Stimulated activated CD4-positive, alpha-beta T cell treated with anti-CD3 and anti-CD28 coated beads, Interleukin-15, amount 100 ng/mL, for 24 hours (primary cell): ENCODE measurements at regions not wholly inside any gene's neighbourhood (a gene's known extent, or its start where the extent isn't known, plus 50 kb on each side); places are given as distances from the start of the nearest gene placed in this dataset.
"Not testable (repeated sequence)": the region's sequence is repeated elsewhere in the genome, so short reads cannot be mapped to it uniquely, and the experiment has no call there.

Source experiments
- DNase-seq: peaks from one replicate; pipeline ENCODE4 v3.0.0-alpha.2; 2020

DNA sequence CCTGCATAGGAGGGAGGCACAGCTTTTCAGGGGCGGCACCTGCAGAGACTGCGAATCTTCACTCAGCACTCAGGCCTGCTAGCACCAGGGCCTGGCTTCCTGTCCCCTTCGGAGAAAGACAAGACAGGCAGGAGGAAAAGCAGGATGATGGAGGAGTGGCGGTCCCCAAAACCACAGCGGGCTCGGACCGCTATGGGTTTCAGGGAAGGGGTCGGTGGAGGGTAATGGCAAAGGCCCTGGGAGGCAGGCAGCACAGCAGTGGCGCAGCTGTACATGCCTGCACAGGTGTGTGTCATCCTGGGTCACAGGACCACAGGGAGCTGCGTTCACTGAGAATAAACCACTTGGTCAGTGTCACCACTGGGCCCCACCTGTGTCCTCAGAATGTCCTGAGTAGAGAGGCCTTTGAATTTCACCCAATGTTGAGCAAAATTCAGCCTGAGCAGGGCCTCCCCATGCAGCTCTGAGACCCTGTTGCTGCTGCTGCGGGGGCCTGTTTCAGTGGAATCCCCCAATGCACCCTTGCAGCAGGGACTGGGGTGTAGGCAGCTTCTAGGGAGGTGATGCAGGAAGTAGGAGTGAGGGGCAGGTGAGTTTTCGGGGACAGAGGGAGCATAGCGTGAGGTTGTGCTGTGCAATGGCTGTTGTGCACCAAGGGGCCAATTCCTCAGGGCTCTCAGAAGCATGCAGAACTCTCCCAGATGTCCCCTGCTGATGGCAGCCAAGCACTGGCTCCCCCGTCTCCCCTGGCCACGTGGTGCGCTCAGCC, 90.6 kb upstream of the PPP2R2D start:
- no peak for DNase-seq

DNA sequence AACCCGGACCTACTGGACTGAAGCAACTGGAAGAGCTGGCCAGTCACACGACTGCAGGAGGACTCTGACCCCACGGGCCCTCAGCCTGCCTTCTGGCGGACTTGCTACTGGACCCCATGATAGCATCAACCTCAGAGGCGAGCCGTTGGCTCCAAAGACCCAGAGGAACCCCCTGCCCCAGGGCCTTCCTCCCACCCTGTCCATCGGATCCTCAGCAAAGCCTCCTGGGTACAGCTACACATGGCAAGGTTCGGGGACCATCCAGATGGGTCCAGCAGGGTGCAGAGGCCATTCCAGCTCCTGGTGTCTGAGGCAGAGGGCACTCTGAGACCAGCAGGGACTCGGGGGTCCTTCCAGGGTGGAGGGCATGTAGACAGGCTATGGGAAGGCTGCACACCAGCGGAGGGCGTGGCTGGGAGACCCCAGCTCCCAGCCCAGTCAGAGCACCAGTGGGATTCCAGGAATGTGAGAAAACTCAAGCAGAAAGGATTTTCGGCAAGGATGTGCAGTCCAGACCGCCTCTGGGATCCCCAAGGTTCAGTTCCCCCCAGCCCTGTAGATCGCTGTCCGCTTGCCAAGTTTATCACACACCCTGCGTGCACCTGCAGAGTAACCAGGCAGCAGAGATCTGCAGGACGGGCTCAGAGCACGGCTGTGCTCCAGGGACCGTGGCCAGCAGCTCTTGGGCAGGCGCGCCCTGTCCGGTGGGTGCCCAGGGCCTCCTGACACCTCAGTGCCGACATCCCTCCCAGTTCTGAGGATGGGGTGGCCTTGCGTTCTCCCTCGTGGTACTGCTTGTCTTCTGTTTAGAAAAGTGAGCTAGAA, 89.8 kb upstream of the PPP2R2D start:
- no peak for DNase-seq

DNA sequence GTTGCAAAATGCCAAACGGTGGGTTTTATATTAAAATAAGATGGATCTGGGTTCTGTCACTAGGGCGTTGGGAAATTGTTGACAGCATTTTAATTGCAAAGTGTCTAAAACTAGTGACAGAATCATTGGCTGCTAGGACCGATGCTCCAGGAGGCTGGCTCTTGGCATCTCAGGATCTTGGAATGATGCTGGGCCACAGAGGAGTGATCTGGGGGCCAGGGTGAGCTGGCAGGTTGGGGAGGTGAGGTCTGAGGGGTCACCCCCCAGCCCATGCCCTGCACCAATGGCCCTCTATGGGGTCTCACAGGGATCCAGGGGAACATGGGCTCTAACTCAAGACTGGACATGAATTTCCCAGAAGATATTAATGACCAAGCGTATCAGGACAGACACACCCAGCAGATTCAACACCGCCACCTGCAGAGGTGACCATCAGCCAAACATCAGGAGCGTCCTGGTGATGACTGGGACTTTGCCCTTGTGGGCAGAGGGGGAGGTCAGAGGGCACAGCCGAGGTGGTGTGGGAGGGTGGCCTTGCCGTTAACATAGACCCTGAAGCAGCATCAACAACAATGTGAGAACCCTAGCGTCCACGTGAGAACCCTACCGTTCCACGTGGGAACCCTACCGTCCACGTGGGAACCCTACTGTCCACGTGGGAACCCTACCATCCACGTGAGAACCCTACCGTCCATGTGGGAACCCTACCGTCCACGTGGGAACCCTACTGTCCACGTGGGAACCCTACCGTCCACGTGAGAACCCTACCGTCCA, 89.0 kb upstream of the PPP2R2D start:
- DNase-seq = no peak

DNA sequence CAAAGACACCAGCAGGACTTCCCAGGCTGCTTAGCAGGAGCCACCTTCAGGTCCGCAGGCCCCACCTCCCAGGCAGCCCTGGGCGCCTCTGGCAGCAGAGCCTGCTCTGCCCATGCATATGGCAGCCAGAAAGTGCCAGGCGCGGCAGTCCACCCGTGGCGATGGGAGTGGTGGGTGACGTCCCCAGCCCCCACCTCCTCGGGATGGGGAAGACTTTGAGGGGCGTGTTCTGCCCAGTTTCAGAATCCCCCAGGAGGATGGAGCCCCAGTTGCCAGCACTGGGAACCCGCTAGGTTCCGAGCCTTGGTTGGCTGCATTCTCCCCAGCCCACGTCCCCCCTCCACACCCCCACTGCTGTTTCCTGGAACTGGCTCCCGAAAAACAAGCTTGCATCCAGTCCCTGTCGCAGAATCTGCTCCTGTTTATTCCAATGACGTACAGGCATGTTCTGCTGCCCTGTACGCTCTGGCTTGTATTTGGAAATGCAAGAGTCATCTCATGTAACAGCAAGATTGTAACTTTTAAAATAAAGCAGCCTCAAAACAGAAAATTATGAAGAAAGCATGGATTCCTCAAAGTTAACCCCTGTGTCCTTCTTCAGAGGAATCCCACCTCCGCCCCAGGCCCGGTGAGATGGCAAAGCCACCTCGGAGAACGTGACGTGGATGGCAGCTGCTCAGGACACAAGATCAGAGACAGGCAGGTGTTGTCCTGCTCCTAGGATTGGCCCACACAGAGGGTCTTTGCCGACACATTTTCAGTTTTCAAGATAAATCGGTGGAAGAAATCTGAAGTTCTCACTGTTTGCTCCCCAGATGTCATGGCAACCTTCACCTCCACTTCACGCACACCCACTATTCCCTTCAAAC, 87.8 kb upstream of the PPP2R2D start:
- no peak for DNase-seq

DNA sequence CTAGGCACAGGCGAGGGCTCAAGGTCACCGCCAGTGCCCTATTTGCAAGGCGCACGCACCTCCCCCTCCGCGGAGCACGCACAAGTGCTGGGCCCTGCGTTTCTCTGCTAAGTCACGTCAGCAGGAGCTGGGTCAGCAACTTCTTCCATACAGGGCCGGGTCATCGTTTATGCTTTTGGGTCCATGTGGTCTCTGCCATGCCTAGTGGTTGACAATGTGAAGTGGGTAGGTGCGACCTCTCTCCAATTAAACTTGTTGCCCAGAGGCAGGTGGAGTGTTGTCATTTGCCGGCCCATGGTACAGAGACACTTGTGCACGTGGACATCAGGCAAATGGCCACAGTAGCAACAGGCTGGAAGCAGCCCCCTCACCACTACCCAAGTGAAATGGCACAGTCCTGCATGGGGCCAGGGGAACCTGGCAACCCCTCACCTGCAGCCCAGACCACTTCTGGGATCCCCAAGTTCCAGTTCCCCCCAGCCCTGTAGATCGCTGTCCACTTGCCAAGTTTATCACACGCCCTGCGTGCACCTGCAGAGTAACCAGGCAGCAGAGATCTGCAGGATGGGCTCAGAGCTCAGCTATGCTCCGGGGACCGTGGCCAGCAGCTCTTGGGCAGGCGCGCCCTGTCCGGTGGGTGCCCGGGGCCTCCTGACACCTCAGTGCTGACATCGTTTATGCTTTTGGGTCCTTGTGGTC, 86.1 kb upstream of the PPP2R2D start:
- no peak for DNase-seq

DNA sequence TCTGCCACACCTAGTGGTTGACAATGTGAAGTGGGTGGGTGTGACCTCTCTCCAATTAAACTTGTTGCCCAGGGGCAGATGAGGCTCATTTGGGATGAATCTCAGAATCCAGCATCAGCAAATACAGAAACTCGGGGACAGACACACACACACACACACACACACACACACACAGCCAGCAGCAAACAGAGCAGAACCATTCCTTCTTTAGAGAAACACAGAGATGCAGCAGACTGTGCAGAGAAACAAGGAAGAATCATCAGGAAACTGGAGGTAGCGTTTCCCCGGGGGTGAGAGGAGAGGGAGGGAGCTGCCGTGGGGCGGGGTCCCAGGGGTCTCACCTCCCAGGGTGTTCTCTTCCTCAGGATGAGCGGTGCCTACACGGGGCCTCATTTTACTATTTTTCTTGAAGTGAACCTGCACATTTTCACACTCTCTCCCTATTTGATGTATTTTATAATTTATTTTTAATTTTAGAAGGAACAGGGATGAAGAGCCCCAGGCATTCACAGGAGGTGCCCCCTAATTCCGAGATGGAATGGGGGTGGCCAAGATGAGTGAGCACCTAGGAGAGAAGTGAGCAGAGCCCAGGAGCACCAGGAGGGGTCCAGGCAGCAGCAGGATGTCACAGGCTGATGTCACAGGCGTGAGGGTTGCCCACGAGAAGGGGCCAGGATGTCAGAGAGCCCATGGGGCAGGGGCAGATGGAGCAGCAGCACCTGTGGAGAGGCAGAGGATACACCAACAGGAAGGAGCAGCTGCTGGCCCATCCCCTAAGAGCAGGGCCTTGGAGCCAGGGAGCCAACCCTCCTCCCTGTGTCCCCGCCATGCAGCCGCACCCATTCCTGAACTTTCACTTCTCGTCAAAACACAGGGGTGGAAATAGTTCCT, 85.3 kb upstream of the PPP2R2D start:
- no peak for DNase-seq

DNA sequence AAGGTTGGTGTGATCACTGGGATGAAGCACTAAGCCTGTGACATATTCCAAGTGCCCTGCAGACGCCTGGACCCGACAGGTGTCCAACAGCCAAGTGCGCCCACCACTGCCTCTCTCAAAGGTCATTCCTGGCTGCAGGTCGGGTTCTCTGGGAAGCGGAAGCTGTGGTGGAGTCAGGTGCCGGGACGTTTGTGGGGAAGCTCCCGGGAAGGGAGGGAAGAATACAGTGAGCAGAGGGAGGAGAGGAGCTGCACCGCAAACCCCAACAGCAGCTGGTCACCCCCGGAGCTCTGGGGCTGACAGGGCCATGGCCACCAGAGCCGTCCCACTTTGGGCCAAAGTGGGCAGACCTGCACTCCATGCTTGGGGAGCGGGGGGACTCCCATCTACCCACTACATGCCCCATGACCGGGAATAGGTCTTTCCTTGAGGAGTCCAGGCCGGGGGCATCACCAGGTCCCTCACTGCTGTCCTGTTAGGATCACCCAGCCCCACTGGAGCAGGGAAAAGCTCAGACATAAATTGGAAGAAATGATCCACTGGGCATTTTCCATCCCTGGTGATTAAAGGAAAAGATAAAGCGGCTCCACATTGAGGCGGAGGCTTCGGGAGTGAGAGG, 84.5 kb upstream of the PPP2R2D start:
- DNase-seq = no peak

DNA sequence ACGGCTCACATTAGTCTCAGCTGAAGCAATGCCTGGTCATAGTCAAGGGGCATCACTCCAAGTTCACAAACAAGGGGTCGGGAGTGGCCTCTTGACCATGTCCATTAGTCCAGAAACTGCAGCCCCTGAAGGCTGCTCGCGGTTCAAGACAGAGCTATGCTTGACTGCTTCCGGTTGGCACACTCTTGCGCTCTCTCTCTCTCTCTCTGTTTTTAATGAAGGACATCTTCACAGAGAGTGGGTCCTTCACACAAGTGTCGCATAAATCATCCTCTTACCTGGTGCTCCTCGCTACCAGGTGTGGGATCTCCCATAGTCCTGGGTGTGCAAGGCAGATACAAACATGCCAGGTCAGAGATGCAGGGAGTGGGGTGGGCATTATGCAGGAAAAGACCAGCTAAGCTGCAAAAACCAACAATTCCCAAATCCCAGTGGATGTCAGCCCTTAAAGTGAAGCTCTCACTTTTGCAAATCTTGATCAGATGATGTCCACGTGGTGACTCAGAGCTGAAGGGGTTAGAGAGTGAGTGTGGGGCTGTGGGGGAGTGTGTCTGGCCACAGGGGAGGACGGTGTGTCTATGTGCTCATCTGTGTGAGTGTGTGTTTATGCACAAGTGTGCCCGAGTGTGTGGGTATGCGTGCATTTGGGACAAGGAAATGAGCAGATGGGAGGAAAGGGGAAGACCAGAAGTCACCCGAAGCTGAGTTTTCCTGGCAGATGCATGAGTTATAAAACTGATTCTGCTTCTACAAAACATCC, 83.7 kb upstream of the PPP2R2D start:
- no peak for DNase-seq

DNA sequence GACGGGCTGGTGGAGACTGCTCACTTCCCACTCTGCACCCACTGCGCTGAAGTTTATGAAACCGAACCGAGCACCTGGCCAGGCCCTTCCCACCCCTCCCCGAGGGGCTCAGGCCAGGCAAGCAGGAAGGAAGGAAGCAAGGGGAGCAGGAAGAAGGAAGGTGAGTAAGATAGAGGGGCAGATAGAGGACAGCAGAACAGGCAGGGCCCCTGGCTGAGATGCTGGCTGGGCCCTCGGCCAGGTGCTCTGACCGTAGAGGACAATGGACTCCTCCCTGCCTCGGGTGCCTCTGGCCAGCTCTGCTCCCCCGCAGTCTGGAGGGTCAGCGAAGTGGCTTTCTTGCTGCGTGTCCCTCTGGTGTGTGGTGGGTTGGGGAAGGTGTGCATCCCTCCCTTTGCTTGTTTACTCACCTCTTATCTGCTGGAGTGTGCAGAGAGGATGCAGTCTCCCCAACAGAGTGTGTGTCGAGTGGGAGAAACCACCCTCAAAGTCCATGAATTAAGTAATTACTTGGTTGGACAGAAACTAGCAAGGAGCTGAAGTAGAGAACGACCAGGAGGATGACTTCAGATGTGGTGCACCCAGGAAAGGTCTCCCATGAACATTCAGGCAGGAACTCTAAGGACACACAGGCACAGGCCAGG, 82.8 kb upstream of the PPP2R2D start:
- no peak for DNase-seq

DNA sequence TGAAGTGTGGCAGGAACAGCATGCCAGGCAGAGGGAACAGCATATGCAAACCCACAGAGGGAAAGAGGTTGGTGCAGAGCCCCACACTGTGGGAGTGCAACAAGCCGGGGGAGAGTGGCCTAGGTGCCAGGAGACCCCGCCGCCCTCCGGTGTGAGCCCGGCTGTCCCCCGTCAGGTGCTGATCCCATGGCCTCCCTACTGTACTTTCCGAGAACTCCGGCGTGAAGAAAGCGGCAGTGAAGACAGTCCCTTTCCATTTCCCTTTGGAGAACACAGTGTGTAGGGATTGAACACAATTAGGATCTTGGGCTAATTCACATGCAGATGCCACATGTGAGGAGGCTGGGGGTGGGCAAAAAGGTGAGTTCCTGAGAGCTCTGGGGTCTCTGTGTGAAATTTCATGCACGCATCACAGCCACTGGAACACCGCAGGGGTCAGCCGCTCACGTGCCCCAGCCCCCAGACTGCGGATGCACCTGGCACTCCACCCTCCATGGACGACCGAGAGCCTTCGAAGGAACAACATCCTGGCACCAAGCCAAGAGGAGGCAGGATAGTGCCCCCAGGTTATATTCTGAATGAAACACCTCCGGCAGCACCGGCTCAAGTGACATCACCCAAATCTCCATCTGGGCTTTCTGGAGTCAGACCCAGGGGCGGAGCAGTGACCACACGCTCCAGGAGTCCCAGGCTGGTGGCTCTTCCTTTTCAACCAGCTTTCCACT, 82.1 kb upstream of the PPP2R2D start:
- DNase-seq = no peak

DNA sequence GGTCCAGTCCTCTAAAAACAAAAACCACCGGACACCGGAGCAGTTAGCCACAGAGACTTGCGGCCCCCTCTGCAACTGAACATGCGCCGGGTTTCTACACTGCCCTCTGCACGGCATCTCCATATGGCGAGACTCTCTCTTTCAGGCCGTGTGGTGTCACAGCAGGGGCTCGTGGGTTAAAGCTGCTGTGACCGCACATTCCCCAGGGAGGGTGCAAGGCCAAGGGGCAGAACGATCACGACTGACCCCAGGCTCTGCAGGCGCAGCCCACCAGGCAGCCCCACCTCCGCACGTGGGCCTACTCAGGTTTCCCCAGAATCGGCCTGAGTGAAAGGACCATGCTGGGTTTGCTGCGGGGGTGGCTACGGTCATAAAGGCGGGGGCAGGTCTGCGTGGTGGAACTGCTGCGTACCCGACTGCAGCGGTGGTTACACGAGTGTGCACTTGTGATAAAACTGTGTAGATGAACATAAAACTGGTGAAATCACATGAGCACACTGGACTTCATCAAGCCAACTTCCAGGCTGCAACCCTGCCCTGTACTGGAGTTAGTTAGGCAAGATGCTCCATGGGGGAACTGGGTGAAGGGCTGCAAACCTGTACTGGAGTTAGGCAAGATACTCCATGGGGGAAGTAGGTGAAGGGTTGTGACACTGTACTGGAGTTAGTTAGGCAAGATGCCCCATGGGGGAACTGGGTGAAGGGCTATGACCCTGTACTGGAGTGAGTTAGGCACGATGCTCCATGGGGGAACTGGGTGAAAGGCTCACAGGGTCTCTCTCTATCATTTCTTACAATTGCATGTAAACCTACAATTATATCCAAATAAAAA, 81.4 kb upstream of the PPP2R2D start:
- no peak for DNase-seq

DNA sequence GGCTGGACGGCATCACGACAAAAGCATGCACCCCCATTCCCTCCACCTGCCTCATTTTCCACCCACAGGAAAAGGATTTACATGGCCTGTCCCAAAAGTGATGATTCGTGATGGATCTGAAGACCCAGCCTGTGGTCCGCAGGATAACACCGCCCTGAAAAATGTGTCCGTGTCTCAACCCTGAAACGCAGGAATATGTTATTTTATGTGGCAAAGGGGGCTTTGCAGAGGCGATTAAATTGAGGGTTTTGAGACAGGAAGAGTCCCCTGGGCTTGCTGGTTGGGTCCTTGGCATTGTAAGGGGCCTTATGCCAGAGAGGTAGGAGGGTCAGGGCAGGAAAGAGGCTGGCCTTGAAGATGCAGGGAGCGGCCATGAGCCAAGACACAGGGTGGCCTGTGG, 80.2 kb upstream of the PPP2R2D start:
- no peak for DNase-seq

DNA sequence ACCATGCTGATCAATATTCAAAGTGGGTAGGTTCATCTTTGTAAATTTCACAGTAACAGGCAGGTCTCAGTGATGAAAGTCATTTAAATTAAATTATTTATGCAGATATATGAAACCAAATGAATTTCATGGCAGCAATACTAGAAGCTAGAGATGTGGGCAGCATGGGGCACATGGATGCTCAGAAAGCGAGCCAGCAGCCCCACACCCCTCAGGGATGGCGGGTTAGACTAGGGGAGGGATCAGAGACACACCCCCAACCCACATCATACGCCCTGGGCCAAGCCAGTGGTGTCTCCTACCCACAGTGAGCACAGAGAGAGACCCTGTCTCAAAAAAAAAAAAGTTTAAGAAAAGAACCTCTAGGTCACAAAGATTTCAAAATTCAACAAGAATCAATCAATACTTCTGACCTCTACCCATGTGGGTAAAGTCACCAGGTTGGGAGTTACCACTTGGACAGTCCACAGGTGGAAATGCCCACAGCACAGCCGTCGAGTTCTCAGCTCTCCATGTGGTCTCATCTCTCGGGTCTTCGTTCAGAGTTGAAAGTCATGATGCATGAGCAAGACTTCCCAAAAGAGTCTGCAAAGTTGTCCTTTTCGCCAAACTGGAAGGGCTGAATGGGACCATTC, 79.3 kb upstream of the PPP2R2D start:
- no peak for DNase-seq

DNA sequence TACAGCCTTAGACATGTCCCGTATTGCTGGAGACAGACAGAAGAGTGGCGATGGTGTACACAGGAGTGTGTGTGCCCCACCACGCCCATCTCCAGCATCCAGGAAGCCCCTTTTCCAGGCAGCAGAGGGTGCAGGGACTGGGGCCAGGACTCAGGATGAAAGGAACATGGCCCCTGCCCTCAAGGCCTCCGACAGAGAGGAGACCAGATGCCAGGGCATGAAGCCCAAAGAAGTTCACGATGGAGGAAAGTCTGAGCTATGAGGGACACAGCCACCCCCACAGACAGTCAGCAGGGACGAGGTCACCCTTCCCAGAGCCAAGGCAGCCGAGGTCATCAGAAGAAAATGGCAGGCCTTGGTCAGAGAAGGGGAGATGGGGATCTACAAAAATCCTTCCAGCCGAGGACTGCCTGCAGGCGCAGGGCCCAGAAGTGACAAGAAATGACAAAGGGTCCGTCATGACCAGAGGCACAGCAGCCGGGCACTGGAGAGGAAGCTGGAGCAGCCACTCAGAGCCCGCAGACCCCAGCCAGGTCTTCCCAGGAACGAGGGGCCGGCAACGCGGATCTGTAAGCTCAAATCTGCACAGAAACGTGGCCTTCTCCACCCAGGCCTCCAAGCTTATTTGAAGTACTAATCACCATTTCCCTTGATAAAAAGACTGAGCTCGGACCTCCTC, 78.7 kb upstream of the PPP2R2D start:
- DNase-seq = no peak

DNA sequence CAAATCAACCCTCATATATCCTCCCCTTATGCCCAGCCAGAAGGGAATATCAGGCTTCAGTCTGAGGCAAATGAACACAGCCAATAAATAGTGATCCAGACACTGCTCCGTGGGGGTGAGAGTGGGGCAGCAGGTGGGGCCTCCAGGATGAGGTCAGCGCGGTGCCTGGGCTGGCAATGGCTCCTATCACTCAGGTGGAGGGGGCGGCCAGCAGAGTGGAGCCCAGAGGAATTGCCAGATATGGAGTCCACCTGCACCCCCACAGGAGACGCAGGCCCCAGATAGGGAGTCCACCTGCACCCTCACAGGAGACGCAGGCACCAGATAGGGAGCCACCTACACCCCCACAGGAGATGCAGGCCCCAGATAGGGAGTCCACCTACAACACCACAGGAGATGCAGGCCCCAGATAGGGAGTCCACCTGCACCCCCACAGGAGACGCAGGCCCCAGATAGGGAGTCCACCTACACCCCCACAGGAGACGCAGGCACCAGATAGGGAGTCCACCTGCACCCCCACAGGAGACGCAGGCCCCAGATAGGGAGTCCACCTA, 78.0 kb upstream of the PPP2R2D start:
- DNase-seq = no peak

DNA sequence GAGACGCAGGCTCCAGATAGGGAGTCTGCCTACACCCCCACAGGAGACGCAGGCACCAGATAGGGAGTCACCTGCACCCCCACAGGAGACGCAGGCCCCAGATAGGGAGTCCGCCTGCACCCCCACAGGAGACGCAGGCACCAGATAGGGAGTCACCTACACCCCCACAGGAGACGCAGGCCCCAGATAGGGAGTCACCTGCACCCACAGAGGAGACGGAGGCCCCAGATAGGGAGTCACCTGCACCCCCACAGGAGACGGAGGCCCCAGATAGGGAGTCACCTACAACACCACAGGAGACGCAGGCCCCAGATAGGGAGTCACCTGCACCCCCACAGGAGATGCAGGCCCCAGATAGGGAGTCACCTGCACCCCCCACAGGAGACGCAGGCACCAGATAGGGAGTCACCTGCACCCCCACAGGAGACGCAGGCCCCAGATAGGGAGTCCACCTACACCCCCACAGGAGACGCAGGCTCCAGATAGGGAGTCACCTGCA, 77.2 kb upstream of the PPP2R2D start:
- DNase-seq = not testable (repeated sequence)
